Stomach (tissue), 8 donors: ENCODE measurements at regions not wholly inside any gene's neighbourhood (a gene's known extent, or its start where the extent isn't known, plus 50 kb on each side); places are given as distances from the start of the nearest gene placed in this dataset.

ENCODE experiments used
- DNase-seq, 2 donors: peaks; one replicate each; pipeline versions ENCODE4 v3.0.0 to v3.0.0-alpha.2; 2013 to 2019
- H3K27ac ChIP-seq, 5 donors: fragments of 200-600 bp in 4 of 5; sonication (generic) in 4 of 5; one replicate each; pipeline ENCODE4 v1.5.1; 2013 to 2019; ENCODE audit warnings: mild to moderate bottlenecking in 1 of 5, moderate library complexity in 1 of 5
- H3K27me3 ChIP-seq, 3 donors: fragments of 200-600 bp; sonication (generic); one replicate each; pipeline ENCODE4 v1.5.1; 2017 to 2019; ENCODE audit warnings: mixed run types in 1 of 3
- H3K36me3 ChIP-seq, 4 donors: fragments of 200-600 bp; sonication (generic); 1 replicate in 3 of 4; 2 replicates in 1 of 4; pipeline ENCODE4 v1.5.1; 2016 to 2019
- H3K4me1 ChIP-seq, 4 donors: fragments of 200-600 bp; sonication (generic); one replicate each; pipeline ENCODE4 v1.5.1; 2016 to 2019
- H3K4me3 ChIP-seq, 4 donors: fragments of 200-600 bp; sonication (generic) in 3 of 4; one replicate each; pipeline ENCODE4 v1.5.1; 2016 to 2019; ENCODE audit warnings: mild to moderate bottlenecking in 1 of 4
- H3K9me3 ChIP-seq, 4 donors: fragments of 200-600 bp; sonication (generic); one replicate each; pipeline ENCODE4 v1.5.1; 2016 to 2019
- EP300 ChIP-seq: sonication (generic); formaldehyde crosslinking; IDR thresholded peaks from one replicate; pipeline ENCODE4 v1.6.1; 2017; ENCODE audit warnings: antibody characterized with exemption
- POLR2A ChIP-seq, 4 donors: fragments of 450-650 bp; IDR thresholded peaks; one replicate each; pipeline ENCODE4 v1.6.1; 2016; ENCODE audit warnings: antibody characterized with exemption in 4 of 4, control low read depth in 2 of 4, mild to moderate bottlenecking in 1 of 4, moderate library complexity in 1 of 4
- POLR2AphosphoS5 ChIP-seq, 3 donors: sonication (generic); formaldehyde crosslinking; IDR thresholded peaks; one replicate each; pipeline ENCODE4 v1.6.1; 2016; ENCODE audit warnings: antibody characterized with exemption in 3 of 3
- WGBS, 5 donors: extraction: QIAGEN DNeasy Blood & Tissue Kit in 3 of 5; methylation state at CpG; one replicate each; pipeline versions ENCODE4 v1.1.5 to v1.1.7; 2013 to 2018; 5-methylcytosine and 5-hydroxymethylcytosine counted together
- intact Hi-C: fragments of 100-400 bp; cut with DNase I; formaldehyde crosslinking; loops from one replicate; pipeline ENCODE4 v1.15.1; 2023; ENCODE audit warnings: low total_unique reads
- TF ChIP-seq, protein P1 (sequence below), 7 experiments: fragments of 450-650 bp in 4 of 7; fragments of 200-600 bp in 3 of 7; sonication (generic) in 3 of 7; IDR thresholded peaks; one replicate each; pipeline ENCODE4 v1.5.1; 2016 to 2019; ENCODE audit warnings: antibody characterized with exemption in 7 of 7, control low read depth in 2 of 7, mild to moderate bottlenecking in 1 of 7
- donor health status: healthy with polysubstance abuse.
- donor health status: Bipolar disorder and iron deficiency.
- donor health status: healthy.

DNA sequence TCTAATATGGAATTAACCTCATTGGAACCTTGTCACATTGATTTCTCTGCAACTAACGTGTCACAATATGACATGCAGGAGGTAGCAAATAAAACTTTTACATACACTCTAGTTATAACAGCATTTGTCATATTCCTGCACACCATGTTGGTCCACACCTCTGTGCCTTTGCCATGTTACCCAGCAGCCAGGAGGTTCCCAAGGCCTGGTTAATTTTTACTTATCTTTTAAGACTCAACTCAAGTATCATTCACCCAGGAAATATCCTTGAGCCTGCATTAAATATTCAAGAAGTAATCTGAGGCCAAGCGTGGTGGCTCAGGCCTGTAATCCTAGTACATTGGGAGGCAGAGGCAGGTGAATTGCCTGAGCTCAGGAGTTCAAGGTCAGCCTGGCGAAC lies 447.2 kb upstream of the NR5A2 start:
- H3K27me3 ChIP-seq: no peaks in the 10 kb centered on the region
- intact Hi-C loops: no loop called here
- 74 to 84% (median 81%) methylated on average over 3 of the region's 3 CpGs for WGBS, 5 donors
- no peaks in the 10 kb centered on the region for H3K4me1 ChIP-seq
- no peak for TF ChIP-seq EP300
- no peak for TF ChIP-seq POLR2AphosphoS5 (IDR thresholded peaks at IDR 0.05)
- TF ChIP-seq POLR2A (IDR thresholded peaks at IDR 0.05): no peak
- TF ChIP-seq, protein P1, sequence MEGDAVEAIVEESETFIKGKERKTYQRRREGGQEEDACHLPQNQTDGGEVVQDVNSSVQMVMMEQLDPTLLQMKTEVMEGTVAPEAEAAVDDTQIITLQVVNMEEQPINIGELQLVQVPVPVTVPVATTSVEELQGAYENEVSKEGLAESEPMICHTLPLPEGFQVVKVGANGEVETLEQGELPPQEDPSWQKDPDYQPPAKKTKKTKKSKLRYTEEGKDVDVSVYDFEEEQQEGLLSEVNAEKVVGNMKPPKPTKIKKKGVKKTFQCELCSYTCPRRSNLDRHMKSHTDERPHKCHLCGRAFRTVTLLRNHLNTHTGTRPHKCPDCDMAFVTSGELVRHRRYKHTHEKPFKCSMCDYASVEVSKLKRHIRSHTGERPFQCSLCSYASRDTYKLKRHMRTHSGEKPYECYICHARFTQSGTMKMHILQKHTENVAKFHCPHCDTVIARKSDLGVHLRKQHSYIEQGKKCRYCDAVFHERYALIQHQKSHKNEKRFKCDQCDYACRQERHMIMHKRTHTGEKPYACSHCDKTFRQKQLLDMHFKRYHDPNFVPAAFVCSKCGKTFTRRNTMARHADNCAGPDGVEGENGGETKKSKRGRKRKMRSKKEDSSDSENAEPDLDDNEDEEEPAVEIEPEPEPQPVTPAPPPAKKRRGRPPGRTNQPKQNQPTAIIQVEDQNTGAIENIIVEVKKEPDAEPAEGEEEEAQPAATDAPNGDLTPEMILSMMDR (IDR thresholded peaks at IDR 0.05): no peak
- DNase-seq: no peak
- no peak overlapping the region for H3K27ac ChIP-seq
- no peak overlapping the region for H3K4me3 ChIP-seq
- H3K36me3 ChIP-seq: no peaks in the 10 kb centered on the region
- no peaks in the 10 kb centered on the region for H3K9me3 ChIP-seq

DNA sequence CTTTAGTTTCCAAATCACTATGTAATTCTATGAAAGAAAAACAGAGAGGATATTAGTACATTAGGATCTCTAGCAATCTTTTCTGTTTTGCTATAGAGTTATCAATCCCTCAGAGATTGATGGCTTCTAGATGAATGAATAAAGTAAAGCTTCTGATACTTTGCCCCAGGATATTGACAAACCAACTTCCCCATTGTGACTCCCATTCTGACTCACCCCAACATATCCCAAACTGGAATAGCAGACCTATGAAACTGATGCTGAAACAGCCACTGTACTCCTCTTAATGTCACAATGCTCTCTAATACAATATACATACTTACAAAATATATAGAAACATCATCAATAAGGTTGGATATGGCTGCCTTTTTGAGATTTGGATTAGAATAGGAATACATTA lies 442.1 kb upstream of the NR5A2 start:
- no peaks in the 10 kb centered on the region for H3K36me3 ChIP-seq
- H3K4me3 ChIP-seq: no peak overlapping the region
- no peaks in the 10 kb centered on the region for H3K27me3 ChIP-seq

DNA sequence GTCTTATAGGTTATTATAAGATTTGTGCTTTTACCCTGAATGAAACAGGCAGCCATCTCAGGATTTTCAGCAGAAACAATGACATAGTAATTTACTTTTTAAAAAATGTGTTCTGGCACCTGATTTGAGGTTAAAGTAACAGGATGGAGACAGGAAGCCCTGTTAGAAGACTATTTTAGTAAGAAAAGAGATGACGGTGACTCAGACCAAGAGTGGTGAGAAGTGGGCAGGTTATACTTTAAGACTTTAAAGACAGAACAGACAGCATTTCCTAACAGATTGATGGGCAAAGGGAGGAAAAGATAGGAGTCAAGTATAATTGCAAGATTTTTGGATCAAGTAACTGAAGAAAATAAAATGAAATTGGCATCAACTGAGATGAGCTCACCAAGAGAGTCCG lies 436.8 kb upstream of the NR5A2 start:
- intact Hi-C loops: no loop called here
- Histone ChIP-seq H3K36me3 (no peaks in the 10 kb centered on the region), H3K4me3 (no peak overlapping the region), H3K27me3 (no peaks in the 10 kb centered on the region), H3K4me1 (no peaks in the 10 kb centered on the region), H3K27ac (no peak overlapping the region), H3K9me3 (no peaks in the 10 kb centered on the region)
- 62 to 85% (median 71%) methylated on average over 2 of the region's 2 CpGs for WGBS, 5 donors
- DNase-seq: peak in 1 of 2 donors; percentile 6
- TF ChIP-seq, protein P1 (IDR thresholded peaks at IDR 0.05): no peak
- TF ChIP-seq POLR2AphosphoS5 (IDR thresholded peaks at IDR 0.05): no peak
- no peak for TF ChIP-seq POLR2A (IDR thresholded peaks at IDR 0.05)
- no peak for TF ChIP-seq EP300

More for the DNA sequence above, 442.1 kb upstream of the NR5A2 start:
- H3K4me1 ChIP-seq: no peaks in the 10 kb centered on the region
- no peaks in the 10 kb centered on the region for H3K9me3 ChIP-seq
- no peak for TF ChIP-seq POLR2A (IDR thresholded peaks at IDR 0.05)
- TF ChIP-seq POLR2AphosphoS5 (IDR thresholded peaks at IDR 0.05): no peak
- TF ChIP-seq EP300: no peak
- TF ChIP-seq, protein P1 (IDR thresholded peaks at IDR 0.05): no peak
- no peak for DNase-seq
- no peak overlapping the region for H3K27ac ChIP-seq
- intact Hi-C loops: no loop called here

DNA sequence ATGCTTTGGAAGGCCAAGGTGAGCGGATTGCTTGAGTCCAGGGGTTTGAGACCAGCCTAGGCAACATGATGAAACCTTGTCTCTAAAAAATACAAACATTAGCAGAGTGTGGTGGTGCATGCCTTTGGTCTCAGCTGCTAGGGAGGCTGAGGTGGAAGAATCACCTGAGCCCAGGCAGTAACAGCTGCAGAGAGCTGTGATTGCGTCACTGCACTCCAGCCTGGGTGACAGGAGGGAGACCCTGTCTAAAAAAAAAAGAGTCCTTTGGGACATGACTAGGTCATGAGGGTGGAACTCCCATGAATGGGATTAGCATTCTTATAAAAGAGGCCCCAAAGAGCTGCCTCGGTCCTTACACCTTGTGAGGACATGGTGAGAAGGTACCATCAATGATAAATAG lies 436.0 kb upstream of the NR5A2 start:
- Histone ChIP-seq H3K9me3 (peaks cover 0 to 3% (median 0%) of the 10 kb centered on the region in 4 donors), H3K4me3 (no peak overlapping the region), H3K27me3 (no peaks in the 10 kb centered on the region), H3K27ac (no peak overlapping the region), H3K4me1 (no peaks in the 10 kb centered on the region), H3K36me3 (no peaks in the 10 kb centered on the region)
- WGBS, 5 donors: 85 to 98% (median 87%) methylated on average over 3 of the region's 3 CpGs
- no peak for DNase-seq
- TF ChIP-seq, protein P1 (IDR thresholded peaks at IDR 0.05): no peak
- TF ChIP-seq EP300 (no peak), POLR2AphosphoS5 (IDR thresholded peaks at IDR 0.05) (no peak), POLR2A (IDR thresholded peaks at IDR 0.05) (no peak)
- intact Hi-C loops: no loop called here
